A549 (cell line): ENCODE measurements at regions not wholly inside any gene's neighbourhood (a gene's known extent, or its start where the extent isn't known, plus 50 kb on each side); places are given as distances from the start of the nearest gene placed in this dataset.

Source experiments
- ATAC-seq, 2 experiments: fragments of 200-7000 bp in 1 of 2; fragments of >200 bp in 1 of 2; cut with Nextera tagmentation in 1 of 2; cut with Tn5 transposase in 1 of 2; 3 replicates each; pipeline versions ENCODE4 v1.8.0 to v1.9.1; 2018 to 2020; ENCODE audit warnings: mild to moderate bottlenecking in 1 of 2, moderate library complexity in 1 of 2
- CTCF ChIA-PET: fragments of 300-600 bp; sonication (Branson Sonifier 250); formaldehyde crosslinking; extraction: SDS; loops from one replicate; lab custom pipeline; 2021; ENCODE audit warnings: antibody characterized with exemption, inconsistent platforms; lab: Yijun Ruan, JAX
- POLR2A ChIA-PET: fragments of 350-600 bp; formaldehyde crosslinking; extraction: SDS; loops from one replicate; lab custom pipeline; 2021; ENCODE audit warnings: antibody characterized with exemption, inconsistent platforms; lab: Yijun Ruan, JAX
- DNase-seq, 2 experiments: peaks; one replicate each; pipeline versions ENCODE4 v3.0.0 to v3.0.0-alpha.2; 2011 to 2016; ENCODE audit warnings: low read depth in 1 of 2, low spot score in 1 of 2
- FAIRE-seq: peaks from 2 replicates; lab custom pipeline; 2011; peaks lifted over from hg19 to GRCh38; lab: Jason Lieb, UNC
- H3K27ac ChIP-seq, 2 experiments: fragments of >200 bp; sonication (Bioruptor Twin); formaldehyde crosslinking; 3 replicates each; pipeline ENCODE4 v1.5.1; 2016 to 2017
- H3K4me1 ChIP-seq: fragments of >200 bp; sonication (Bioruptor Twin); formaldehyde crosslinking; 3 replicates; pipeline ENCODE4 v1.6.1; 2016
- H3K4me2 ChIP-seq: fragments of >200 bp; sonication (Bioruptor Twin); formaldehyde crosslinking; 3 replicates; pipeline ENCODE4 v1.6.1; 2016
- H3K4me3 ChIP-seq: fragments of >200 bp; sonication (Bioruptor Twin); formaldehyde crosslinking; 3 replicates; pipeline ENCODE4 v1.5.1; 2016
- H3K9me3 ChIP-seq: fragments of >200 bp; sonication (Bioruptor Twin); formaldehyde crosslinking; 3 replicates; pipeline ENCODE4 v1.6.1; 2016
- BHLHE40 ChIP-seq: IDR thresholded peaks from 2 replicates; pipeline ENCODE4 v1.6.1; 2012; ENCODE audit warnings: low read depth, low read length, inconsistent platforms
- CEBPB ChIP-seq, 2 experiments: fragments of >200 bp in 1 of 2; sonication (Bioruptor Twin) in 1 of 2; formaldehyde crosslinking in 1 of 2; IDR thresholded peaks; 2 replicates each; pipeline ENCODE4 v1.6.1; 2012 to 2016
- ESRRA ChIP-seq: fragments of 150-350 bp; IDR thresholded peaks from 2 replicates; pipeline ENCODE4 v1.6.1; 2014; ENCODE audit warnings: mild to moderate bottlenecking, low read length, borderline replicate concordance
- HDAC2 ChIP-seq: fragments of 200-600 bp; sonication (generic); IDR thresholded peaks from 2 replicates; pipeline ENCODE4 v1.6.1; 2016
- HEYL ChIP-seq: fragments of 250-450 bp; sonication (Bioruptor Pico); IDR thresholded peaks from 2 replicates; pipeline ENCODE4 v1.8.0; 2021; ENCODE audit warnings: mild to moderate bottlenecking, moderate library complexity
- HOXA7 ChIP-seq: fragments of 250-450 bp; sonication (Bioruptor Pico); IDR thresholded peaks from 2 replicates; pipeline ENCODE4 v1.5.0; 2020; ENCODE audit warnings: mild to moderate bottlenecking, moderate library complexity
- HOXB13 ChIP-seq: fragments of 250-450 bp; sonication (Bioruptor Pico); IDR thresholded peaks from 2 replicates; pipeline ENCODE4 v1.5.0; 2020; ENCODE audit warnings: low read depth, mild to moderate bottlenecking, moderate library complexity
- KDM1A ChIP-seq: fragments of 200-600 bp; sonication (generic); IDR thresholded peaks from 2 replicates; pipeline ENCODE4 v1.6.1; 2016; ENCODE audit warnings: low read depth, mild to moderate bottlenecking
- MAFK ChIP-seq: fragments of 450-650 bp; IDR thresholded peaks from 2 replicates; pipeline ENCODE4 v1.6.1; 2014; ENCODE audit not compliant: partially characterized antibody
- MYC ChIP-seq: IDR thresholded peaks from 2 replicates; pipeline ENCODE4 v1.6.1; 2012; ENCODE audit warnings: mild to moderate bottlenecking, inconsistent platforms, low read length, improper control_type of control experiment, borderline replicate concordance
- NPAS2 ChIP-seq: fragments of 250-450 bp; sonication (Bioruptor Pico); IDR thresholded peaks from 2 replicates; pipeline ENCODE4 v1.8.0; 2022; ENCODE audit warnings: mild to moderate bottlenecking, moderate library complexity, borderline replicate concordance
- PHF8 ChIP-seq: fragments of 200-600 bp; sonication (generic); IDR thresholded peaks from 2 replicates; pipeline ENCODE4 v1.6.1; 2016; ENCODE audit warnings: low read depth, mild to moderate bottlenecking, antibody characterized with exemption, moderate library complexity, borderline replicate concordance
- POLR2A ChIP-seq: IDR thresholded peaks from 2 replicates; pipeline ENCODE4 v1.6.1; 2012; ENCODE audit warnings: mild to moderate bottlenecking, low read length
- RAD21 ChIP-seq, 2 experiments: fragments of >200 bp in 1 of 2; sonication (Bioruptor Twin) in 1 of 2; formaldehyde crosslinking in 1 of 2; IDR thresholded peaks in 1 of 2; conservative IDR thresholded peaks in 1 of 2; 2 replicates in 1 of 2; 3 replicates in 1 of 2; pipeline ENCODE4 v1.6.1; 2012 to 2018; ENCODE audit warnings: inconsistent platforms in 1 of 2
- RFX5 ChIP-seq: fragments of 450-650 bp; IDR thresholded peaks from 2 replicates; pipeline ENCODE4 v1.7.1; 2014; ENCODE audit warnings: antibody characterized with exemption, mild to moderate bottlenecking, moderate library complexity
- RNF2 ChIP-seq: fragments of 200-600 bp; sonication (generic); IDR thresholded peaks from 2 replicates; pipeline ENCODE4 v1.6.1; 2016; ENCODE audit warnings: low read depth, mild to moderate bottlenecking, antibody characterized with exemption, moderate library complexity, borderline replicate concordance
- ZNF302 ChIP-seq: fragments of 250-450 bp; sonication (Bioruptor Pico); IDR thresholded peaks from 2 replicates; pipeline ENCODE4 v1.9.0; 2021; ENCODE audit warnings: inconsistent platforms, mild to moderate bottlenecking, moderate library complexity
- ZSCAN20 ChIP-seq: fragments of 250-450 bp; sonication (Bioruptor Pico); IDR thresholded peaks from 2 replicates; pipeline ENCODE4 v1.8.0; 2022; ENCODE audit warnings: mild to moderate bottlenecking, moderate library complexity
- WGBS: methylation state at CpG from one replicate; pipeline ENCODE4 v1.1.6; 2017; ENCODE audit errors: missing lambda C conversion rate; 5-methylcytosine and 5-hydroxymethylcytosine counted together
- TF ChIP-seq, protein P1 (sequence below): IDR thresholded peaks from 2 replicates; pipeline ENCODE4 v1.6.1; 2012; ENCODE audit warnings: low read depth, borderline replicate concordance
- TF ChIP-seq, protein P2 (sequence below): fragments of 450-650 bp; IDR thresholded peaks from 2 replicates; pipeline ENCODE4 v1.6.1; 2014; ENCODE audit warnings: antibody characterized with exemption
- TF ChIP-seq, protein P3 (sequence below): fragments of >200 bp; sonication (Bioruptor Twin); formaldehyde crosslinking; IDR thresholded peaks from 3 replicates; pipeline ENCODE4 v1.5.1; 2016
- TF ChIP-seq, protein P4 (sequence below): fragments of 250-450 bp; sonication (Bioruptor Pico); IDR thresholded peaks from 2 replicates; pipeline ENCODE4 v1.5.0; 2021; ENCODE audit warnings: mild to moderate bottlenecking, moderate library complexity, borderline replicate concordance
- TF ChIP-seq, protein P5 (sequence below): IDR thresholded peaks from 2 replicates; pipeline ENCODE4 v1.6.1; 2012

DNA sequence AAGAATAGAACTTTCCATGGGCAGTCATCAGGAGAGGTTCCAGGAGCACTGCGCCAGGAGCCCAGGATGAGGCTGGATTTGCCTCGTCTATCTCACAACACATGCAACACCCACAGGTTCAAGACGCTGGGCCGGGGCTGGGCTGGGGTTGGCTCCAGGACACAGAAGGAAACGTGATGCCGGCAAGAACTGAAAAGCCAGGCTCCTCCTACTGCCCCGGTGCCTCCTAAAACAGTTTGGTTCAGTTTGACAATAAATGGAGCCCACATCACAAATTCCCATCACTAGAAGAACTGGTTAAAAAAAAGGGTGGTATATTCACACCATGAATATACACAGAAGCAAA is 75.9 kb downstream of the INHBB start:
- Histone ChIP-seq H3K27ac (no peak overlapping the region; a peak in 1 of 6 replicates), H3K4me3 (no peak overlapping the region), H3K4me1 (peaks cover 16% of the 10 kb centered on the region; the same call in 2 of the 3 replicates), H3K4me2 (peak overlapping the region; percentile 54; the same call in 2 of the 3 replicates), H3K9me3 (no peaks in the 10 kb centered on the region)
- ChIA-PET POLR2A (no interaction called here), CTCF (interaction anchor here (0.9 kb wide), 1 partner anchor 21 kb away, joined by 4 read pairs; no protein-coding TSS in a partner anchor)
- no peak for FAIRE-seq
- TF ChIP-seq POLR2A: no peak
- no peak for TF ChIP-seq KDM1A
- no peak for DNase-seq
- ATAC-seq: no peak
- 64% methylated on average over 5 of the region's 7 CpGs for WGBS

DNA sequence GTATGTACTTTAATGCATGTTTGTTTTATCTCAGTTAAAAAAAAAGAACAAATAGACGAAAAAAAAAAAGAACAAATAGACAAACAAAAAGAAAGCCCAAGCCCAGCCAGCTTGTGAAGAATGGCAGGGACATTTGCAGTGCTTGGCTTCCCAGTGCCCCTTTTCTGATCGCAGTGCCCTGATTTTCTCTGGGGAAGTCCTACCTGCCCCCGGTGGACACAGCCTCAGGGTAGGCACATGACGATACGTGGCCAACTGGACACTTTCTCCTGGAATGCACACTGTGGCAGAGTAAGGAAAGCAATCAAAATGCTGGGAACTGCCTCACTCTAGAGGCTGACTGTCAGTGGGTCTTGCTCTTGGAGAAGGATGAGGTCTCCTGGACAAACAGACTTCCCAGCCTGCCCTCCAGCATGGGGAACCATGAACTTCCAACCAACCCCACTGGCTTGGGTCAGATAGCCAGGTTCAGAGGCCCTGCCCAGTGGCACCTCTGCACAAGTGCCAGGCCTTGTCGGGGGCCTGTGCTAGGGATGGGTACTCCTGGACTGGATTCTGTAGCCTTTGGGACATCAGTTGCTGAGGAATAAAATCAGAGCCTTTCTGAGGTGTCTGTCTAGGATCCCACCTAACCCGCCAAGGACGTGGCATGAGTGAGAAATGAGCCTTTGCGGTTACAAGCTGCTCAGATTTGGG is 76.7 kb downstream of the INHBB start:
- ChIA-PET POLR2A (no interaction called here), CTCF (interaction anchor here (0.9 kb wide), 1 partner anchor 22 kb away, joined by 4 read pairs; no protein-coding TSS in a partner anchor)
- Histone ChIP-seq H3K9me3 (no peaks in the 10 kb centered on the region), H3K4me1 (peaks cover 16% of the 10 kb centered on the region; the same call in 2 of the 3 replicates), H3K4me2 (peak overlapping the region; percentile 54), H3K27ac (peak overlapping the region; percentile 20 to 31; a peak in 2 of 6 replicates), H3K4me3 (no peak overlapping the region)
- TF ChIP-seq MAFK (no peak), POLR2A (no peak), HEYL (no peak), CEBPB (IDR thresholded peaks at IDR 0.05) (no peak), PHF8 (no peak), ESRRA (no peak), HDAC2 (no peak), RFX5 (no peak), ZSCAN20 (CRISPR knock-in tag) (no peak), NPAS2 (CRISPR knock-in tag) (no peak)
- TF ChIP-seq, protein P1, sequence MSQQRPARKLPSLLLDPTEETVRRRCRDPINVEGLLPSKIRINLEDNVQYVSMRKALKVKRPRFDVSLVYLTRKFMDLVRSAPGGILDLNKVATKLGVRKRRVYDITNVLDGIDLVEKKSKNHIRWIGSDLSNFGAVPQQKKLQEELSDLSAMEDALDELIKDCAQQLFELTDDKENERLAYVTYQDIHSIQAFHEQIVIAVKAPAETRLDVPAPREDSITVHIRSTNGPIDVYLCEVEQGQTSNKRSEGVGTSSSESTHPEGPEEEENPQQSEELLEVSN: no peak
- TF ChIP-seq, protein P2, sequence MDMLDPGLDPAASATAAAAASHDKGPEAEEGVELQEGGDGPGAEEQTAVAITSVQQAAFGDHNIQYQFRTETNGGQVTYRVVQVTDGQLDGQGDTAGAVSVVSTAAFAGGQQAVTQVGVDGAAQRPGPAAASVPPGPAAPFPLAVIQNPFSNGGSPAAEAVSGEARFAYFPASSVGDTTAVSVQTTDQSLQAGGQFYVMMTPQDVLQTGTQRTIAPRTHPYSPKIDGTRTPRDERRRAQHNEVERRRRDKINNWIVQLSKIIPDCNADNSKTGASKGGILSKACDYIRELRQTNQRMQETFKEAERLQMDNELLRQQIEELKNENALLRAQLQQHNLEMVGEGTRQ: no peak
- 59% methylated on average over 8 of the region's 9 CpGs for WGBS
- no peak for FAIRE-seq
- ATAC-seq: peak; percentile 9 to 64; a peak in 3 of 6 replicates
- no peak for DNase-seq

DNA sequence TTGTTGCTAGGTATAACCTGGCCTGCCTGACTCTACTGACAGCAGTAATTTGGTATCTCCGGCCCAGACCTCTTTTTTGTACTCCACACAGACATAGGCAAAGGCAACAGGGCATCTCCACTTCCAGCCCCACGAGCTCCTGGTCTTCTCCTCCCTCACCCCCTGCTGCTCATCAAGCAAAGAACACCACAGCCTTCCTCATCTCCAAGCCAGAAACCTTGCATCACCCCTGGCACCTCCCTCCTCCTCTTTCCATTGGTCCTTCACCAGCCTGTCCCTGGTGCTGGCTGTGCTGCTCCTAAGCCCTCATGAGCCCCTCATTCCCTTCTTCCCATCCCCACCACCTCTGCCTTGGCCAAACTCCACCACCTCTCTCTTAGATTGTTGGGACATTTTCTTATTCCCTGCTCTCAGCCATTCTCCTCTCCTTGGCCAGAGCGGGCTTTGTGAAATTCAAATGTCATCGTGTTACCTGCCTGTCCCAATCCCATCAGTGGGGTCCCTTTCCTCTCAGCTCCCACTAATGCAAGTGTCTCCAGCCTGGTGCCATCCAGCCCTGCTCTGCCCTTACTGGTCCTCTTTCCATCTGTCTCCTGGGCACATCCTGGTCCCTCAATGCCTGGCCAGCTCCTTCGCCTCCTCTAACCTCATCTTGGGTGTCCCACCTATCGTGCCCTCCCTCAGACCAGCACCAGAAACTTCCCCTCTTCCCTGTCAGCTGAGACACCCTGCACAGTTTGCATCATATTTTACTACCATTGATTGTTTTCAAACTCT is 77.4 kb downstream of the INHBB start:
- 72% methylated on average over 6 of the region's 6 CpGs for WGBS
- TF ChIP-seq, protein P3, sequence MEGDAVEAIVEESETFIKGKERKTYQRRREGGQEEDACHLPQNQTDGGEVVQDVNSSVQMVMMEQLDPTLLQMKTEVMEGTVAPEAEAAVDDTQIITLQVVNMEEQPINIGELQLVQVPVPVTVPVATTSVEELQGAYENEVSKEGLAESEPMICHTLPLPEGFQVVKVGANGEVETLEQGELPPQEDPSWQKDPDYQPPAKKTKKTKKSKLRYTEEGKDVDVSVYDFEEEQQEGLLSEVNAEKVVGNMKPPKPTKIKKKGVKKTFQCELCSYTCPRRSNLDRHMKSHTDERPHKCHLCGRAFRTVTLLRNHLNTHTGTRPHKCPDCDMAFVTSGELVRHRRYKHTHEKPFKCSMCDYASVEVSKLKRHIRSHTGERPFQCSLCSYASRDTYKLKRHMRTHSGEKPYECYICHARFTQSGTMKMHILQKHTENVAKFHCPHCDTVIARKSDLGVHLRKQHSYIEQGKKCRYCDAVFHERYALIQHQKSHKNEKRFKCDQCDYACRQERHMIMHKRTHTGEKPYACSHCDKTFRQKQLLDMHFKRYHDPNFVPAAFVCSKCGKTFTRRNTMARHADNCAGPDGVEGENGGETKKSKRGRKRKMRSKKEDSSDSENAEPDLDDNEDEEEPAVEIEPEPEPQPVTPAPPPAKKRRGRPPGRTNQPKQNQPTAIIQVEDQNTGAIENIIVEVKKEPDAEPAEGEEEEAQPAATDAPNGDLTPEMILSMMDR: no peak
- TF ChIP-seq HOXB13: no peak
- no peak for TF ChIP-seq HOXA7 (CRISPR knock-in tag)
- TF ChIP-seq CEBPB (IDR thresholded peaks at IDR 0.05): no peak
- TF ChIP-seq RFX5: no peak
- no peak for TF ChIP-seq ZNF302 (CRISPR knock-in tag)
- TF ChIP-seq KDM1A: no peak
- TF ChIP-seq, protein P4, sequence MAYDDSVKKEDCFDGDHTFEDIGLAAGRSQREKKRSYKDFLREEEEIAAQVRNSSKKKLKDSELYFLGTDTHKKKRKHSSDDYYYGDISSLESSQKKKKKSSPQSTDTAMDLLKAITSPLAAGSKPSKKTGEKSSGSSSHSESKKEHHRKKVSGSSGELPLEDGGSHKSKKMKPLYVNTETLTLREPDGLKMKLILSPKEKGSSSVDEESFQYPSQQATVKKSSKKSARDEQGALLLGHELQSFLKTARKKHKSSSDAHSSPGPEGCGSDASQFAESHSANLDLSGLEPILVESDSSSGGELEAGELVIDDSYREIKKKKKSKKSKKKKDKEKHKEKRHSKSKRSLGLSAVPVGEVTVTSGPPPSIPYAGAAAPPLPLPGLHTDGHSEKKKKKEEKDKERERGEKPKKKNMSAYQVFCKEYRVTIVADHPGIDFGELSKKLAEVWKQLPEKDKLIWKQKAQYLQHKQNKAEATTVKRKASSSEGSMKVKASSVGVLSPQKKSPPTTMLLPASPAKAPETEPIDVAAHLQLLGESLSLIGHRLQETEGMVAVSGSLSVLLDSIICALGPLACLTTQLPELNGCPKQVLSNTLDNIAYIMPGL (CRISPR knock-in tag): no peak
- TF ChIP-seq RNF2: no peak
- TF ChIP-seq MYC: no peak
- TF ChIP-seq, protein P2: no peak
- TF ChIP-seq BHLHE40: no peak
- TF ChIP-seq, protein P5, sequence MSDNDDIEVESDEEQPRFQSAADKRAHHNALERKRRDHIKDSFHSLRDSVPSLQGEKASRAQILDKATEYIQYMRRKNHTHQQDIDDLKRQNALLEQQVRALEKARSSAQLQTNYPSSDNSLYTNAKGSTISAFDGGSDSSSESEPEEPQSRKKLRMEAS: no peak
- TF ChIP-seq POLR2A: no peak
- no peak for TF ChIP-seq RAD21 (conservative IDR thresholded peaks at IDR 0.05 in 1 of 2, IDR thresholded peaks at IDR 0.05 in 1 of 2)
- ATAC-seq (peak in 1 of 2 experiments; percentile 68; a peak in 3 of 6 replicates), DNase-seq (peak in 1 of 2 experiments; percentile 31), FAIRE-seq (no peak)
- peak overlapping the region; percentile 54; the same call in 1 of the 3 replicates for H3K4me2 ChIP-seq
- peaks cover 16% of the 10 kb centered on the region; the same call in 2 of the 3 replicates for H3K4me1 ChIP-seq
- H3K4me3 ChIP-seq: no peak overlapping the region
- H3K27ac ChIP-seq: peak overlapping the region in 1 of 2 experiments; percentile 20; a peak in 1 of 6 replicates
- CTCF ChIA-PET: interaction anchor here (0.8 to 1.2 kb wide), 2 partner anchors 8 to 23 kb away, joined by 3 read pairs; no protein-coding TSS in a partner anchor
- POLR2A ChIA-PET: no interaction called here
- no peaks in the 10 kb centered on the region for H3K9me3 ChIP-seq
